Spleen (tissue), 7 donors: ENCODE measurements at regions not wholly inside any gene's neighbourhood (a gene's known extent, or its start where the extent isn't known, plus 50 kb on each side); places are given as distances from the start of the nearest gene placed in this dataset.

Experiments used
- POLR2A ChIP-seq, 3 donors: fragments of 450-650 bp; IDR thresholded peaks; one replicate each; pipeline ENCODE4 v1.5.1; 2017; ENCODE audit warnings: antibody characterized with exemption in 3 of 3, mild to moderate bottlenecking in 1 of 3
- POLR2AphosphoS5 ChIP-seq, 3 donors: sonication (generic); formaldehyde crosslinking; IDR thresholded peaks; one replicate each; pipeline ENCODE4 v1.5.1; 2017; ENCODE audit warnings: antibody characterized with exemption in 3 of 3
- TF ChIP-seq, protein P1 (sequence below), 11 experiments: fragments of 200-600 bp in 7 of 11; fragments of 450-650 bp in 4 of 11; sonication (generic) in 4 of 11; IDR thresholded peaks in 8 of 11; conservative IDR thresholded peaks in 3 of 11; 1 replicate in 7 of 11; 2 replicates in 4 of 11; pipeline versions ENCODE4 v1.4.0 to v1.8.0; 2016 to 2021; ENCODE audit warnings: antibody characterized with exemption in 11 of 11, inconsistent platforms in 4 of 11, mild to moderate bottlenecking in 1 of 11
- donor health status: DM: no; HTN: no; CAD: no; lungs with moderate emphysema.
- donor health status: DM: no; HTN: no; CAD: no.
- donor health status: DM: no; HTN: no; CAD: no.

- TF ChIP-seq, protein P1, sequence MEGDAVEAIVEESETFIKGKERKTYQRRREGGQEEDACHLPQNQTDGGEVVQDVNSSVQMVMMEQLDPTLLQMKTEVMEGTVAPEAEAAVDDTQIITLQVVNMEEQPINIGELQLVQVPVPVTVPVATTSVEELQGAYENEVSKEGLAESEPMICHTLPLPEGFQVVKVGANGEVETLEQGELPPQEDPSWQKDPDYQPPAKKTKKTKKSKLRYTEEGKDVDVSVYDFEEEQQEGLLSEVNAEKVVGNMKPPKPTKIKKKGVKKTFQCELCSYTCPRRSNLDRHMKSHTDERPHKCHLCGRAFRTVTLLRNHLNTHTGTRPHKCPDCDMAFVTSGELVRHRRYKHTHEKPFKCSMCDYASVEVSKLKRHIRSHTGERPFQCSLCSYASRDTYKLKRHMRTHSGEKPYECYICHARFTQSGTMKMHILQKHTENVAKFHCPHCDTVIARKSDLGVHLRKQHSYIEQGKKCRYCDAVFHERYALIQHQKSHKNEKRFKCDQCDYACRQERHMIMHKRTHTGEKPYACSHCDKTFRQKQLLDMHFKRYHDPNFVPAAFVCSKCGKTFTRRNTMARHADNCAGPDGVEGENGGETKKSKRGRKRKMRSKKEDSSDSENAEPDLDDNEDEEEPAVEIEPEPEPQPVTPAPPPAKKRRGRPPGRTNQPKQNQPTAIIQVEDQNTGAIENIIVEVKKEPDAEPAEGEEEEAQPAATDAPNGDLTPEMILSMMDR (IDR thresholded peaks at IDR 0.05 in 8 of 11, conservative IDR thresholded peaks at IDR 0.05 in 3 of 11): no peak
- no peak for TF ChIP-seq POLR2AphosphoS5 (IDR thresholded peaks at IDR 0.05)
- no peak for TF ChIP-seq POLR2A (IDR thresholded peaks at IDR 0.05)
Observed at GRCh38 chr18:72948439-72948838, 80.7 kb upstream of the NETO1 start.
